Mesothelial cell of epicardium (in vitro differentiated cells): ENCODE measurements at regions not wholly inside any gene's neighbourhood (a gene's known extent, or its start where the extent isn't known, plus 50 kb on each side); places are given as distances from the start of the nearest gene placed in this dataset.

Experiments used
- DNase-seq, 2 experiments: peaks; one replicate each; pipeline ENCODE4 v3.0.0; 2021; ENCODE audit warnings: low spot score in 2 of 2; ENCODE audit not compliant: unreplicated experiment in 2 of 2
- H3K27ac Mint-ChIP-seq: 2 replicates; pipeline ENCODE4 v1.8.0; 2021; ENCODE audit warnings: mixed read lengths
- H3K27me3 Mint-ChIP-seq: 2 replicates; pipeline ENCODE4 v1.8.0; 2021; ENCODE audit warnings: low read depth, mixed read lengths
- H3K36me3 Mint-ChIP-seq: 2 replicates; pipeline ENCODE4 v1.8.0; 2021; ENCODE audit warnings: mixed read lengths
- H3K4me1 Mint-ChIP-seq: 2 replicates; pipeline ENCODE4 v1.8.0; 2021; ENCODE audit warnings: mixed read lengths
- H3K4me3 Mint-ChIP-seq: 2 replicates; pipeline ENCODE4 v1.8.0; 2021; ENCODE audit warnings: mild to moderate bottlenecking, moderate library complexity, mixed read lengths
- H3K9me3 Mint-ChIP-seq: 2 replicates; pipeline ENCODE4 v1.8.0; 2021; ENCODE audit warnings: mixed read lengths
- CTCF ChIP-seq: fragments of 200-600 bp; sonication (generic); IDR thresholded peaks from one replicate; pipeline ENCODE4 v1.5.0; 2021; ENCODE audit warnings: antibody characterized with exemption; ENCODE audit not compliant: unreplicated experiment

GRCh38 chr18:47719096-47719780 is 211.2 kb downstream of the SMAD2 start:
- Mint-ChIP-seq H3K9me3 (no peaks in the 10 kb centered on the region), H3K27me3 (peaks cover 72% of the 10 kb centered on the region), H3K4me3 (no peak overlapping the region), H3K4me1 (no peaks in the 10 kb centered on the region), H3K27ac (no peak overlapping the region), H3K36me3 (no peaks in the 10 kb centered on the region)
- DNase-seq: no peak
- TF ChIP-seq CTCF: no peak

DNA sequence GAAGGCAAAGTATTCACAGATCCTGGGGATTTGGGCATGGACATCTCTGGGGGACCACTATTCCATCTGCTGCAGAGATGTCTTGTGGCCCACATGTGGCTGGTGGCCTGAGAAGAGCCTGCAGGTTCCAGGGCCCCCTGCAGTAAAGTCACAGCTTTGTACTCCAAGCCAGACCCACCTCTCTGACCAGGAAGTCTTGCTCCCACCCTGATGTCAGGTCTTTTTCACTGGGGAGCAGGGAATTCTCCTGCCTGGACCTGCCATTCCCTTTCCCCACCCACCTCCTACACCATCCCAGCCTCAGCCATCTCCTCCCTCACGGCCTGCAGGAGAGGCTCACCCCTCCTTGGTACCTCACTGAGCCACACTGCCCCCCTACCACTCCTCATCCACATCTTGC is 211.8 kb downstream of the SMAD2 start:
- Mint-ChIP-seq H3K27me3 (peaks cover 73% of the 10 kb centered on the region), H3K9me3 (no peaks in the 10 kb centered on the region)

DNA sequence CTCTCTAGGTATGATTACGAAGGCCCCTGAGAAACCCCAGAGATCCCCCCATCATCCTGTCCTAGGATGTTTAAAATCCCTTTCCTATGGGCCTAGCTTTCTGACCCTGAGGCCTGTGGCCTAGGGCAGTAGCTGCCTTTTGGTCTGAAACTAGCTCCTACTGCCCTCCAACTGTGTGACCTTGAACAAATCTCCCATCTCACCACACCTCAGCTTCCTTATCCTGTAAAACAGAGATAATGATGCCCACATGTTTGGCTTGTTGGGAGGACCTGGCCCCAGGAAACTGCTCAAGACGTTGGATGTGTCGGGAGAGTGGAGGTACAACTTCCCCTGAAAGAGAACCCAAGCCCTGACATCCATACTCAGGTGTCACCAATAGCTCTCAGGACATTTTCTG is 213.2 kb downstream of the SMAD2 start:
- H3K4me3 Mint-ChIP-seq: no peak overlapping the region
- TF ChIP-seq CTCF: no peak
- peaks cover 70% of the 10 kb centered on the region for H3K27me3 Mint-ChIP-seq
- no peaks in the 10 kb centered on the region for H3K36me3 Mint-ChIP-seq
- no peaks in the 10 kb centered on the region for H3K4me1 Mint-ChIP-seq
- no peak for DNase-seq
- H3K9me3 Mint-ChIP-seq: no peaks in the 10 kb centered on the region
- no peak overlapping the region for H3K27ac Mint-ChIP-seq

More for the DNA sequence above, 211.8 kb downstream of the SMAD2 start:
- no peak overlapping the region for H3K4me3 Mint-ChIP-seq
- H3K36me3 Mint-ChIP-seq: no peaks in the 10 kb centered on the region
- no peak for TF ChIP-seq CTCF
- no peak overlapping the region for H3K27ac Mint-ChIP-seq
- no peaks in the 10 kb centered on the region for H3K4me1 Mint-ChIP-seq
- no peak for DNase-seq

GRCh38 chr18:47716632-47717185 is 213.8 kb downstream of the SMAD2 start:
- H3K4me3 Mint-ChIP-seq: no peak overlapping the region
- no peak for TF ChIP-seq CTCF
- no peaks in the 10 kb centered on the region for H3K36me3 Mint-ChIP-seq
- H3K27ac Mint-ChIP-seq: no peak overlapping the region
- H3K9me3 Mint-ChIP-seq: no peaks in the 10 kb centered on the region
- H3K27me3 Mint-ChIP-seq: peaks cover 65% of the 10 kb centered on the region
- H3K4me1 Mint-ChIP-seq: no peaks in the 10 kb centered on the region
- DNase-seq: no peak

GRCh38 chr18:47710451-47710850 is 220.0 kb downstream of the SMAD2 start:
- no peaks in the 10 kb centered on the region for H3K9me3 Mint-ChIP-seq
- no peak overlapping the region for H3K27ac Mint-ChIP-seq
- H3K27me3 Mint-ChIP-seq: peaks cover 46% of the 10 kb centered on the region
- TF ChIP-seq CTCF: no peak
- no peaks in the 10 kb centered on the region for H3K4me1 Mint-ChIP-seq
- no peak overlapping the region for H3K4me3 Mint-ChIP-seq
- DNase-seq: no peak
- H3K36me3 Mint-ChIP-seq: no peaks in the 10 kb centered on the region
